ENCODE measurements at regions not wholly inside any gene's neighbourhood (a gene's known extent, or its start where the extent isn't known, plus 50 kb on each side); places are given as distances from the start of the nearest gene placed in this dataset.

- Histone ChIP-seq H2BK12ac (ENCODE audit: insufficient read length, low read depth, low read length) (no peak overlapping the region), H3K4ac (ENCODE audit: low read depth, low read length) (no peak overlapping the region), H4K5ac (ENCODE audit: insufficient read length, low read depth, low read length) (no peak overlapping the region), H2AFZ (ENCODE audit: low read length) (no peak overlapping the region), H2BK120ac (ENCODE audit: low read depth, low read length, poor library complexity, severe bottlenecking) (no peak overlapping the region), H3K18ac (ENCODE audit: insufficient read length, low read depth, low read length) (no peak overlapping the region), H4K91ac (ENCODE audit: insufficient read length, low read depth, low read length) (no peak overlapping the region), H2AK5ac (ENCODE audit: insufficient read length, low read length) (no peak overlapping the region), H3K9me3 (ENCODE audit: control insufficient read depth, low read depth, low read length) (no peaks in the 10 kb centered on the region), H3K23me2 (ENCODE audit: insufficient read length, low read depth, low read length, poor library complexity, severe bottlenecking) (no peaks in the 10 kb centered on the region), H4K20me1 (ENCODE audit: control insufficient read depth, insufficient read depth, insufficient read length) (no peaks in the 10 kb centered on the region), H3K4me2 (ENCODE audit: insufficient read depth, insufficient read length, low read length) (no peak overlapping the region), H3K27me3 (ENCODE audit: insufficient read depth, low read length) (no peaks in the 10 kb centered on the region), H3K9ac (ENCODE audit: extremely low read depth, insufficient read length, low read length) (no peak overlapping the region), H3K79me2 (ENCODE audit: insufficient read depth, low read length) (no peaks in the 10 kb centered on the region), H4K8ac (replicated peaks; ENCODE audit: insufficient read length, low read depth, low read length) (no peak overlapping the region), H2BK5ac (ENCODE audit: insufficient read length, low read length) (no peak overlapping the region), H3K23ac (ENCODE audit: insufficient read length, low read depth, low read length) (no peak overlapping the region), H3K4me1 (ENCODE audit: insufficient read depth, low read length) (peaks cover 2% of the 10 kb centered on the region; the same call in 1 of the 2 replicates), H3K56ac (ENCODE audit: insufficient read length, low read depth, low read length) (no peak overlapping the region), H3K14ac (ENCODE audit: insufficient read depth, low read length) (no peak overlapping the region), H2BK20ac (ENCODE audit: low read depth, low read length, poor library complexity, severe bottlenecking) (no peak overlapping the region), H3T11ph (ENCODE audit: low read length) (no peak overlapping the region), H3K79me1 (ENCODE audit: insufficient read depth, low read depth, low read length, poor library complexity, severe bottlenecking) (no peaks in the 10 kb centered on the region), H3K27ac (ENCODE audit: insufficient read length, low read depth, low read length) (no peak overlapping the region), H2BK15ac (ENCODE audit: low read depth, low read length) (no peak overlapping the region)
- no peak for TF ChIP-seq CTCF (conservative IDR thresholded peaks at IDR 0.05)
- Mint-ChIP-seq H3K36me3 (ENCODE audit: insufficient read depth in 1 of 3, low read depth in 3 of 3) (no peaks in the 10 kb centered on the region; a peak in 1 of 7 replicates), H3K4me1 (peaks cover 15 to 18% of the 10 kb centered on the region in 2 experiments), H3K27me3 (ENCODE audit: low read depth) (no peaks in the 10 kb centered on the region), H3K9me3 (no peaks in the 10 kb centered on the region), H3K27ac (no peak overlapping the region), H3K4me3 (no peak overlapping the region)
- WGBS (ENCODE audit: extremely low coverage, insufficient read length, low lambda C conversion rate): no CpG with 5 or more reads among the region's 6 CpGs
- DNase-seq: no peak
Measured at GRCh38 chr12:126219654-126220279, 1154.5 kb downstream of the AACS start.

All from H9 (cell line).